ENCODE measurements at regions not wholly inside any gene's neighbourhood (a gene's known extent, or its start where the extent isn't known, plus 50 kb on each side); places are given as distances from the start of the nearest gene placed in this dataset.
"Not testable (repeated sequence)": the region's sequence is repeated elsewhere in the genome, so short reads cannot be mapped to it uniquely, and the experiment has no call there.

DNA sequence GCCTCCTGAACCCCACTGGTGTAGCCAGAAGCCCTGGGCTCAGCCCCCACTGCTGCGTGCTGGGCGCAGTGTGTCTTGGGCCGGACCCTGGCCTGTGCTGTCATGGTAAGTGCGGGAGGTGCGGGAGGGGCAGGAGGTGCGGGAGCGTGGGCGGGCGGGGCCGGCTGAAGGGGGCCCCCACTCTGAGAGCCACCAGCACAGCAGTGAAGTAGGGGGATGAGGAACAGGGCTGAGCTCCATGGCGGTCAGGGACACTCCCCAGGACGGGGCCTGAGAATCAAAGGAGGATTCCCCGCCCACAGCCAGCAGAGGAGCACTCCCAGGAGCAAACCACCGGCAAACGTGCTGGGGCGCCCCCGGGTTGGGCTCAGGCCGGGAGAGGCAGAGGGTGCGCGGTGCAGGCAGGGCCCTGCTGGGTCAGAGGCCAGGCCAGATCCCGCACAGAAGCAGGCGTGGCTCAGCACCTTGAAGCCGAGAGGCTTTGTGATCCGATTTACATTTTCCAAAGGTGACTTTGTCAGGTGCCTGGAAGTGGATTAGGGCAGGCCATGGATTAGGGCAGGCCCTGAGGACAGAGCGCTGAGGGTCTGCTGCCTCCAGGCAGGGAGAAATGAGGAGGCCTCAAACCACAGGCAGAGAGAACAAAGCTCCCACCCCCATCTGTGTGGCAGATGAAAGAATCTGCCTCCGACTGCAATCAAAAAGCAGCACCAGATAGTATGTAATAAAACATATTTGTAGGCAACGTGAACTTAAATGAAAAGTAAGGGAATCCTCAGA lies 152.0 kb upstream of the RAB6C start:
- TF ChIP-seq, protein P1, sequence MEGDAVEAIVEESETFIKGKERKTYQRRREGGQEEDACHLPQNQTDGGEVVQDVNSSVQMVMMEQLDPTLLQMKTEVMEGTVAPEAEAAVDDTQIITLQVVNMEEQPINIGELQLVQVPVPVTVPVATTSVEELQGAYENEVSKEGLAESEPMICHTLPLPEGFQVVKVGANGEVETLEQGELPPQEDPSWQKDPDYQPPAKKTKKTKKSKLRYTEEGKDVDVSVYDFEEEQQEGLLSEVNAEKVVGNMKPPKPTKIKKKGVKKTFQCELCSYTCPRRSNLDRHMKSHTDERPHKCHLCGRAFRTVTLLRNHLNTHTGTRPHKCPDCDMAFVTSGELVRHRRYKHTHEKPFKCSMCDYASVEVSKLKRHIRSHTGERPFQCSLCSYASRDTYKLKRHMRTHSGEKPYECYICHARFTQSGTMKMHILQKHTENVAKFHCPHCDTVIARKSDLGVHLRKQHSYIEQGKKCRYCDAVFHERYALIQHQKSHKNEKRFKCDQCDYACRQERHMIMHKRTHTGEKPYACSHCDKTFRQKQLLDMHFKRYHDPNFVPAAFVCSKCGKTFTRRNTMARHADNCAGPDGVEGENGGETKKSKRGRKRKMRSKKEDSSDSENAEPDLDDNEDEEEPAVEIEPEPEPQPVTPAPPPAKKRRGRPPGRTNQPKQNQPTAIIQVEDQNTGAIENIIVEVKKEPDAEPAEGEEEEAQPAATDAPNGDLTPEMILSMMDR (IDR thresholded peaks at IDR 0.05): no peak
- no peak for TF ChIP-seq POLR2A (IDR thresholded peaks at IDR 0.05)
- no peak for TF ChIP-seq EP300 (IDR thresholded peaks at IDR 0.05)
- WGBS, 3 donors: 33 to 38% (median 36%) methylated on average over 26 to 27 of the region's 27 CpGs
- Histone ChIP-seq H3K27me3 (no peaks in the 10 kb centered on the region), H3K9me3 (peaks cover 0 to 14% of the 10 kb centered on the region in 2 donors), H3K27ac (no peak overlapping the region), H3K4me3 (no peak overlapping the region), H3K36me3 (no peaks in the 10 kb centered on the region), H3K4me1 (ENCODE audit: insufficient read depth) (no peaks in the 10 kb centered on the region)
- intact Hi-C loops (cut with DNase I): no loop called here
- DNase-seq: no peak

DNA sequence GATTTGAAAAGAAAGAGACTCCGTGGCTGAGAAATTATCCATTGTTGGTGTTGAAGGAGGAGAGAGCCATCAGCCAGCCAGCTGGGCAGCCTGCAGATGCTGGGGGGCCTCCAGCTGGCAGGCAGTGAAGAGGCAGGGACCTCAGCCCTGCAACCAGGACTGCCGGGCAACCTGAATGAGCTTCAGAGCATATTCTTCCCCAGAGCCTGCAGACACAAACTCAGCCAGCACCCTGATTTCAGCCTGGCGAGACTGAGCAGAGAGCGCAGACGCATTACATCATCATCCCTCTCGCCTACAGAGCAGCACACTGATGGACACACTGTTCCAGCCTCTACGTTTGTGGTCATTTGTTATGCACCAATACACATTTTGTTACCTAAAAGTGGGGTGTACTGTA lies 150.7 kb upstream of the RAB6C start:
- H3K9me3 ChIP-seq: peaks cover 0 to 14% of the 10 kb centered on the region in 2 donors
- 81 to 90% (median 90%) methylated on average over 7 of the region's 7 CpGs for WGBS, 3 donors
- no peaks in the 10 kb centered on the region for H3K36me3 ChIP-seq
- no peak for DNase-seq
- intact Hi-C loops (cut with DNase I): no loop called here
- H3K27ac ChIP-seq: no peak overlapping the region
- TF ChIP-seq EP300 (IDR thresholded peaks at IDR 0.05): no peak
- no peak for TF ChIP-seq POLR2A (IDR thresholded peaks at IDR 0.05)
- TF ChIP-seq, protein P1 (IDR thresholded peaks at IDR 0.05): no peak
- H3K27me3 ChIP-seq: no peaks in the 10 kb centered on the region
- H3K4me3 ChIP-seq: no peak overlapping the region
- no peaks in the 10 kb centered on the region for H3K4me1 ChIP-seq (ENCODE audit: insufficient read depth)

DNA sequence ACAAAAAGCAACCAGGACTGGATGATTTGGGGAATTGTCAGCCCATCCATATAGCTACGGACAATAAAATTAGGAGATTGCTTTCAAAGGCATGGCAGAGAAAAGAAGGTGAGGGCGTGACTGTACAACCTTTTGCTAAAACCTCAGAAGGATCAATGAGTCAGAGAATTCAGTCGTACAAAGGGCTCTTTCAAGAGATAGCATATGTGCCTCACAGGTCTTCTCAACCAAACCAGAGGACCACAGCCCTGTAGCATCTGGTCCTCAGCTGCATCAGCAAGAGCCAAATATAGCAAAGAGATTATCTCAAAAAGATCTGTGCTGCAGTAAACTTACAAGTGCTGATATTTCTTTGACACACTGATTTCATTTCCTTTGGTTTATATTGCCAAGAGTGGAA lies 149.9 kb upstream of the RAB6C start:
- H3K27me3 ChIP-seq: no peaks in the 10 kb centered on the region
- no peaks in the 10 kb centered on the region for H3K36me3 ChIP-seq
- no peak overlapping the region for H3K27ac ChIP-seq
- no peak overlapping the region for H3K4me3 ChIP-seq
- H3K4me1 ChIP-seq (ENCODE audit: insufficient read depth): no peaks in the 10 kb centered on the region
- DNase-seq: no peak
- TF ChIP-seq POLR2A (IDR thresholded peaks at IDR 0.05) (no peak), EP300 (IDR thresholded peaks at IDR 0.05) (no peak)
- TF ChIP-seq, protein P1 (IDR thresholded peaks at IDR 0.05): no peak
- H3K9me3 ChIP-seq: peaks cover 0 to 14% of the 10 kb centered on the region in 2 donors
- intact Hi-C loops (cut with DNase I): no loop called here
- 87 to 88% (median 87%) methylated on average over 3 of the region's 3 CpGs for WGBS, 3 donors

DNA sequence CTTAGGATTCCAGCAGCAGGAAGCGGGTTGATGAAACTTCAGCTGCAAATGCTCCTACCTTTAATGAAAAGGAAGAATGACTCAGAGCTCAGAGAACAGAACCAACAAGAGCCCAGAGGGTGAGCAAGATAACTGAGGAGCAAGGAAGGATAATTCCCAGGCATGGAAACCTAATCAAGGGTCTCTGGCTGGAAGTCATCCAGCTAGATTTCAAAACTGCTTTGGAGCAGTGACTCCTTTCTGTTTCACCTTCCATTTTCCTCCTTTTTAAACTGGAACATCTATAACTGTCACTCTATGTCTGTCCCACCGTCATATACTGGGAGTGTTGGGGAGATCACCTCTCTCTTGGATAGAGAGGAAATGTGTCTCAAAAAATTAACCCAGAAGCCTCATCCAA lies 148.4 kb upstream of the RAB6C start:
- no peaks in the 10 kb centered on the region for H3K4me1 ChIP-seq (ENCODE audit: insufficient read depth)
- 89 to 97% (median 92%) methylated on average over 2 of the region's 2 CpGs for WGBS, 3 donors
- intact Hi-C loops (cut with DNase I): no loop called here
- TF ChIP-seq EP300 (IDR thresholded peaks at IDR 0.05): no peak
- TF ChIP-seq, protein P1 (IDR thresholded peaks at IDR 0.05): no peak
- TF ChIP-seq POLR2A (IDR thresholded peaks at IDR 0.05): no peak
- H3K9me3 ChIP-seq: peaks cover 0 to 14% of the 10 kb centered on the region in 2 donors
- H3K27ac ChIP-seq: no peak overlapping the region
- H3K27me3 ChIP-seq: no peaks in the 10 kb centered on the region
- no peak for DNase-seq
- H3K36me3 ChIP-seq: no peaks in the 10 kb centered on the region
- H3K4me3 ChIP-seq: no peak overlapping the region

DNA sequence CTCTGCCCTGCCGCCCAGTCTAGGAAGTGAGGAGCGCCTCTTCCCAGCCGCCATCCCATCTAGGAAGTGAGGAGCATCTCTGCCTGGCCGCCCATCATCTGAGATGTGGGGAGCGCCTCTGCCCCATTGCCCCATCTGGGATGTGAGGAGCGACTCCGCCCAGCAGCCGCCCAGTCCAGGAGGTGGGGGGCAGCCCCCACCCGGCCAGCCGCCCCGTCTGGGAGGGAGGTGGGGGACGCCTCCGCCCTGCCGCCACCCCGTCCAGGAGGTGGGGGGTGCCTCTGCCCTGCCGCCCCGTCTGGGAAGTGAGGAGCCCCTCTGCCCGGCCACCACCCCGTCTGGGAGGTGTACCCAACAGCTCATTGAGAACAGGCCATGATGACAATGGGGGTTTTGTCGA lies 146.0 kb upstream of the RAB6C start:
- H3K36me3 ChIP-seq; H3K27ac ChIP-seq; H3K4me3 ChIP-seq; H3K4me1 ChIP-seq (ENCODE audit: insufficient read depth); H3K27me3 ChIP-seq; intact Hi-C loops (cut with DNase I); DNase-seq: not testable (repeated sequence)
- H3K9me3 ChIP-seq: peaks cover 0 to 14% of the 10 kb centered on the region in 2 donors
- WGBS, 3 donors: 67 to 95% (median 93%) methylated on average over 6 to 20 of the region's 20 CpGs

Measured in ovary (tissue), 7 donors.